ENCODE measurements at regions not wholly inside any gene's neighbourhood (a gene's known extent, or its start where the extent isn't known, plus 50 kb on each side); places are given as distances from the start of the nearest gene placed in this dataset.

GRCh38 chr9:16347886-16348285 is 522.6 kb downstream of the BNC2 start:
- no peak for TF ChIP-seq CTCF (IDR thresholded peaks at IDR 0.05; ENCODE audit: low read length)
- no peak for TF ChIP-seq EZH2 (IDR thresholded peaks at IDR 0.05; ENCODE audit: borderline replicate concordance, low read length)

All from OCI-LY1 (cell line).